Body of pancreas (tissue), 4 donors: ENCODE measurements at regions not wholly inside any gene's neighbourhood (a gene's known extent, or its start where the extent isn't known, plus 50 kb on each side); places are given as distances from the start of the nearest gene placed in this dataset.

Experiments
- POLR2A ChIP-seq, 3 donors: fragments of 450-650 bp; IDR thresholded peaks; one replicate each; pipeline ENCODE4 v1.6.1; 2016; ENCODE audit warnings: antibody characterized with exemption in 3 of 3, mild to moderate bottlenecking in 2 of 3
- TF ChIP-seq, protein P1 (sequence below), 7 experiments: fragments of 450-650 bp in 4 of 7; fragments of 200-600 bp in 3 of 7; sonication (generic) in 3 of 7; IDR thresholded peaks; one replicate each; pipeline ENCODE4 v1.5.1; 2016 to 2019; ENCODE audit warnings: antibody characterized with exemption in 7 of 7

DNA sequence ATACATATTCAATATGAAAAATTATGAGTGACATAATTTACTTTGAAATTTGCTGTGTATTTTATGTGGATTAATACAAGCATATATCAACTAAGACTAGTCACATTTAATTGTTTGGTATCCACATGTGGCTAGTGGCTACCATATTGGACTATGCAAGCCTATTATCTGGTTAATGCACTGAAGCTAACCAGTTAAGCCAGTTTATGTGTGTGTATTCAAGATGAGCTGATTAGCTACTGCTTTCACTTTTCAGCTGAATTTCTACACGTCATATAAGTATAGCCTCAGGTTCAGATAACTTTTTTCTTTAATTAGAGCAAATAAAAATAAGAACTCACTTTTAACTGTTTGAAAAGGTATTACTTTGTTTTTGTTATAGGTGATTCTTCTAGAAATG lies 903.7 kb downstream of the TFAP2A start:
- TF ChIP-seq, protein P1, sequence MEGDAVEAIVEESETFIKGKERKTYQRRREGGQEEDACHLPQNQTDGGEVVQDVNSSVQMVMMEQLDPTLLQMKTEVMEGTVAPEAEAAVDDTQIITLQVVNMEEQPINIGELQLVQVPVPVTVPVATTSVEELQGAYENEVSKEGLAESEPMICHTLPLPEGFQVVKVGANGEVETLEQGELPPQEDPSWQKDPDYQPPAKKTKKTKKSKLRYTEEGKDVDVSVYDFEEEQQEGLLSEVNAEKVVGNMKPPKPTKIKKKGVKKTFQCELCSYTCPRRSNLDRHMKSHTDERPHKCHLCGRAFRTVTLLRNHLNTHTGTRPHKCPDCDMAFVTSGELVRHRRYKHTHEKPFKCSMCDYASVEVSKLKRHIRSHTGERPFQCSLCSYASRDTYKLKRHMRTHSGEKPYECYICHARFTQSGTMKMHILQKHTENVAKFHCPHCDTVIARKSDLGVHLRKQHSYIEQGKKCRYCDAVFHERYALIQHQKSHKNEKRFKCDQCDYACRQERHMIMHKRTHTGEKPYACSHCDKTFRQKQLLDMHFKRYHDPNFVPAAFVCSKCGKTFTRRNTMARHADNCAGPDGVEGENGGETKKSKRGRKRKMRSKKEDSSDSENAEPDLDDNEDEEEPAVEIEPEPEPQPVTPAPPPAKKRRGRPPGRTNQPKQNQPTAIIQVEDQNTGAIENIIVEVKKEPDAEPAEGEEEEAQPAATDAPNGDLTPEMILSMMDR (IDR thresholded peaks at IDR 0.05), result no peak
- TF ChIP-seq POLR2A (IDR thresholded peaks at IDR 0.05), result no peak
